Bronchial epithelial cell (primary cell): ENCODE measurements at regions not wholly inside any gene's neighbourhood (a gene's known extent, or its start where the extent isn't known, plus 50 kb on each side); places are given as distances from the start of the nearest gene placed in this dataset.

Source experiments
- DNase-seq: peaks from one replicate; pipeline ENCODE4 v3.0.0-alpha.2; 2010; ENCODE audit warnings: low read depth
- FAIRE-seq: peaks from 2 replicates; lab custom pipeline; 2011; peaks lifted over from hg19 to GRCh38; lab: Jason Lieb, UNC
- H3K27me3 ChIP-seq: 2 replicates; pipeline ENCODE4 v1.5.1; 2011; ENCODE audit warnings: low read length; ENCODE audit not compliant: control insufficient read depth, insufficient read depth
- H3K36me3 ChIP-seq: 2 replicates; pipeline ENCODE4 v1.5.1; 2011; ENCODE audit warnings: low read length; ENCODE audit not compliant: control insufficient read depth, insufficient read depth
- H3K4me3 ChIP-seq: 2 replicates; pipeline ENCODE4 v1.5.1; 2011; ENCODE audit warnings: mild to moderate bottlenecking, low read depth, low read length, control low read depth
- CTCF ChIP-seq: IDR thresholded peaks from 2 replicates; pipeline ENCODE4 v1.5.1; 2011; ENCODE audit warnings: mild to moderate bottlenecking, moderate library complexity, low read length, control low read depth, inconsistent platforms; ENCODE audit not compliant: insufficient read depth, severe bottlenecking

- H3K4me3 ChIP-seq: no peak overlapping the region
- TF ChIP-seq CTCF: peak; percentile 23
- no peaks in the 10 kb centered on the region for H3K27me3 ChIP-seq
- DNase-seq: peak; percentile 56
- H3K36me3 ChIP-seq: no peaks in the 10 kb centered on the region
- no peak for FAIRE-seq
These were observed 293.9 kb downstream of the SNX13 start for GRCh38 chr7:17646253-17646956.

- FAIRE-seq: no peak
- no peak for DNase-seq
- Histone ChIP-seq H3K4me3 (no peak overlapping the region), H3K36me3 (no peaks in the 10 kb centered on the region), H3K27me3 (no peaks in the 10 kb centered on the region)
- TF ChIP-seq CTCF: no peak
These were observed 289.0 kb downstream of the SNX13 start for GRCh38 chr7:17651341-17651740.

GRCh38 chr7:17651863-17652385 is 288.4 kb downstream of the SNX13 start:
- peak; percentile 70 for DNase-seq
- no peak for FAIRE-seq
- H3K27me3 ChIP-seq: no peaks in the 10 kb centered on the region
- H3K36me3 ChIP-seq: no peaks in the 10 kb centered on the region
- no peak overlapping the region for H3K4me3 ChIP-seq
- no peak for TF ChIP-seq CTCF

GRCh38 chr7:17654940-17655339 is 285.4 kb downstream of the SNX13 start:
- Histone ChIP-seq H3K27me3 (no peaks in the 10 kb centered on the region), H3K4me3 (no peak overlapping the region), H3K36me3 (no peaks in the 10 kb centered on the region)
- no peak for FAIRE-seq
- DNase-seq: peak; percentile 74
- no peak for TF ChIP-seq CTCF

GRCh38 chr7:17659126-17659525 is 281.2 kb downstream of the SNX13 start:
- no peak overlapping the region for H3K4me3 ChIP-seq
- no peaks in the 10 kb centered on the region for H3K36me3 ChIP-seq
- no peak for FAIRE-seq
- H3K27me3 ChIP-seq: no peaks in the 10 kb centered on the region
- no peak for TF ChIP-seq CTCF
- DNase-seq: no peak
